NB4 (cell line): ENCODE measurements at regions not wholly inside any gene's neighbourhood (a gene's known extent, or its start where the extent isn't known, plus 50 kb on each side); places are given as distances from the start of the nearest gene placed in this dataset.

Experiments used
- DNase-seq: peaks from one replicate; pipeline ENCODE4 v3.0.0; 2010; ENCODE audit warnings: low read depth
- H3K4me3 ChIP-seq: one replicate; pipeline ENCODE4 v1.5.1; 2011; ENCODE audit warnings: mild to moderate bottlenecking, low read depth, low read length, moderate library complexity
- CTCF ChIP-seq: IDR thresholded peaks from one replicate; pipeline ENCODE4 v1.5.1; 2012; ENCODE audit warnings: low read depth, low read length
- MAX ChIP-seq: IDR thresholded peaks from 2 replicates; pipeline ENCODE4 v1.6.1; 2011; ENCODE audit warnings: low read depth, low read length
- MYC ChIP-seq: IDR thresholded peaks from 2 replicates; pipeline ENCODE4 v1.6.1; 2011; ENCODE audit warnings: low read depth, low read length
- POLR2A ChIP-seq: IDR thresholded peaks from 2 replicates; pipeline ENCODE4 v1.6.1; 2011; ENCODE audit warnings: mild to moderate bottlenecking; ENCODE audit not compliant: insufficient read length; ENCODE audit errors: extremely low read depth

- no peak for DNase-seq
- no peak overlapping the region for H3K4me3 ChIP-seq
- TF ChIP-seq POLR2A (no peak), MYC (no peak), CTCF (no peak), MAX (no peak)
Observed at GRCh38 chr1:114231301-114231700, 77.6 kb upstream of the SYT6 start.

GRCh38 chr1:114229368-114229767, 75.7 kb upstream of the SYT6 start:
- no peak overlapping the region for H3K4me3 ChIP-seq
- no peak for DNase-seq
- TF ChIP-seq POLR2A (no peak), CTCF (no peak), MYC (no peak), MAX (no peak)

- H3K4me3 ChIP-seq: no peak overlapping the region
- no peak for TF ChIP-seq POLR2A
- TF ChIP-seq MYC: no peak
- TF ChIP-seq CTCF: no peak
- no peak for TF ChIP-seq MAX
- no peak for DNase-seq
Observed at GRCh38 chr1:114227059-114227458, 73.4 kb upstream of the SYT6 start.

GRCh38 chr1:114224196-114224907, 70.7 kb upstream of the SYT6 start:
- no peak overlapping the region for H3K4me3 ChIP-seq
- TF ChIP-seq MYC (no peak), MAX (no peak), POLR2A (no peak), CTCF (no peak)
- no peak for DNase-seq

- no peak for TF ChIP-seq MYC
- TF ChIP-seq CTCF: no peak
- TF ChIP-seq POLR2A: no peak
- TF ChIP-seq MAX: no peak
- no peak for DNase-seq
Observed at GRCh38 chr1:114222920-114223319, 69.3 kb upstream of the SYT6 start.

More at GRCh38 chr1:114222920-114223319, 69.3 kb upstream of the SYT6 start:
- no peak overlapping the region for H3K4me3 ChIP-seq
